ENCODE measurements at regions not wholly inside any gene's neighbourhood (a gene's known extent, or its start where the extent isn't known, plus 50 kb on each side); places are given as distances from the start of the nearest gene placed in this dataset.

DNA sequence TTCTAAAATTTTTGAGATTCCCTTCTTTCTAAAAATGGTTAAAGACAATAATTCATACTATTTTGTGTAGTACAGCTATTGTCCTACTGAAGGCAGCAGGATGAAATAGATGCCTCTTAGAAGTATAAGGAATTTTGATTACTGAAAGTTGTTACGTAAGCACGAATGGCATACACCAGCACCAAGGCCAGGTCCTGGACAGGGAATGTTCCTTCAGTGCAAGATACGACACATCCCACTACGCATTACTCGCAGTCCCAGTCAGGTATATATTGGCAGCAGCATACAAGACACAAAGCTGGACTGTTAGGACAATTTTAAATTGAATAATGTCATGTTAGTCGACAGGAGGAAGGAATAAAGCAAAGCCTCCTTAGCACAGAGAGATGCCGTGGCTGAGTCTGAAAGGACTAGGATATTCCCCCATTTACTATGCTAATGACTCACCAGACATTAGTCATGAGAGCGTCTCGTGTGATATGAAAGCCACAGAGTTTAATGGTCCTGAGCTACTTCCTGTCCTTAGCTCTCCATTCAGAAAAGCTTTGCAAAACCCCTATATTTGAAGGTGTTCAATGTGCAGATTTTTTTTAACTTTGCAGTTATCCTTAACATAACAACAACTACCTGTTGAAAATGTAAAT, 504.3 kb downstream of the FAM133A start:
- DNase-seq (ENCODE audit: extremely low read depth, low read depth): no peak
- TF ChIP-seq CTCF (IDR thresholded peaks at IDR 0.05; ENCODE audit: low read depth, low read length): no peak

DNA sequence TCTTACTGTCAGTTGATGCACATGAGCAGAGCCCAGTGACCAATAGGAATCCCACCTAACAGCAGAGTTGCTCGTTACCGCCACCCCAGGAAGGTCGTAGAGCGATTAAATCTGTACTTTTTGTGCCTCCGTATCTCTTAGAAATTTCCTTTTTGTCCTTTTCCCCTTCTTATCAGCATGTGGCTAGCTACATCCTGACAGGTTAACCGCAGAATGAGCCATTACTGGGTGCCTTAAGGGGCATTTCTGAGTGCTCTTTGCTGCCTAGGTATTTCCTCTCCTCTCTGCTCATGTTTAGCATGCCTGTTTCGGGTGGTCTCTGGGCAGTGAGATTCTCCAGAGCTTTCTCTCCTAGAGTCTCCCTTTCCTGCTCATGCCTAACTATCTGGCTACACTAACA, 530.5 kb downstream of the FAM133A start:
- DNase-seq (ENCODE audit: extremely low read depth, low read depth): no peak
- no peak for TF ChIP-seq CTCF (IDR thresholded peaks at IDR 0.05; ENCODE audit: low read depth, low read length)

DNA sequence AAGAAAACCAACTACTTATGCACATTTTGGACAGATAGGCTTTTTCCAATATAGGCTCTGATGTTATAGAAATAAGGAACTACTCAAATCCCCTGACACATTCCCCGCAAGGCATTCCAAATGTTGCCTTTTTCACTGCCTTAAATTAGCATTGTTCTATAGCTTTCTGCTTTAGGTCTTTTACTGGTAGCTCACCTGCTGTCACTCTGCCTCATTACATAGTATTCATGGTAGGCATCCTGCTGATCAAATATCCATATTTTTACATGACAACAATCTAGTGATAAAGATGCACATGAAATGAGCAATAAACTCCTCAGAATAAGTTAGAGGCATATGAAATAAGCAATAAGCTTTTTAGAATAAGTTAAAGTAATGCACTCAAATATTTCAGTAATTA, 542.7 kb downstream of the FAM133A start:
- TF ChIP-seq CTCF (IDR thresholded peaks at IDR 0.05; ENCODE audit: low read depth, low read length): no peak
- DNase-seq (ENCODE audit: extremely low read depth, low read depth): no peak

DNA sequence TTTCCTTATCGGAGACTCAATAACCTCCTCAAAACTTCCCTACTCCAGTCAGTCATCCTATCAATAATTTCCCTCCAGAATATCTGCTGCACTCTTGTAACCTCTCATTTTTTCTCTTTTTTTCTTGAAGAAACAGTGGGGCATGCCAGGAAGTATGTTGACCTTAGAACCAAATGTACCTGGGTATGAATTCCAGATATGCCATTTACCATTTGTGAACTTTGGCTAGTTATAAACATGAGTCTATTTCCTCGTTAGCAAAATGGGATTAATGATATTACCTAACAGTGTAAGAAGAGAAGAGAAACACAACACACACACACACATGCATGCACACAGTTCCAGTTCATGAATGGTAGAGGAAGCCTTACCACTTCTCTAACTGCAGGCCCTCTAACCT, 578.2 kb downstream of the FAM133A start:
- DNase-seq (ENCODE audit: extremely low read depth, low read depth): no peak
- TF ChIP-seq CTCF (IDR thresholded peaks at IDR 0.05; ENCODE audit: low read depth, low read length): no peak

DNA sequence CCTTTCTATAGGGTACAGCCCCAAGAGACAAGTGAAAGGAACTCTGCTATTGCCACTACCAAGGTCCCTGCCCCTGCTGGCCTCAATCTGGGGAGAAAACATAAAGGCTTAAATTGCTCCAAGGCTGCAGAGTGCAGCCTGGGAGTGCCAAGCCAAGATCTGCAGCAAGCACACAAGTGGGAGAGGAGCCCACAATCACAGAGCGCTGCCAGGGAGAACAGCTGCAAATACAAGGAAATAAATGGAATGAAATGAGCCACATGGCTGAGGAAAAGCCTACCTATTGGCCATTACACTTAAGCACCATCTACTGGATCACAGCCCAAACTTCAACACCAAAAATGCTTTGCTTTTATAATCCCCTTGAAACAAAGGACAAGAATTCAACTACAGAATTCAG, 582.4 kb downstream of the FAM133A start:
- DNase-seq (ENCODE audit: extremely low read depth, low read depth): no peak
- TF ChIP-seq CTCF (IDR thresholded peaks at IDR 0.05; ENCODE audit: low read depth, low read length): no peak

GRCh38 chrX:94265323-94265722, 591.3 kb downstream of the FAM133A start:
- TF ChIP-seq CTCF (IDR thresholded peaks at IDR 0.05; ENCODE audit: low read depth, low read length): no peak
- DNase-seq (ENCODE audit: extremely low read depth, low read depth): no peak

- no peak for TF ChIP-seq CTCF (IDR thresholded peaks at IDR 0.05; ENCODE audit: low read depth, low read length)
- DNase-seq (ENCODE audit: extremely low read depth, low read depth): no peak
Measured at GRCh38 chrX:94288325-94288724, 614.3 kb downstream of the FAM133A start.

All from AG09319 (cell line).